Activated CD4-positive, alpha-beta T cell treated with anti-CD3 and anti-CD28 coated beads, Interleukin-2, amount 50 U/mL, for 1 hour (primary cell): ENCODE measurements at regions not wholly inside any gene's neighbourhood (a gene's known extent, or its start where the extent isn't known, plus 50 kb on each side); places are given as distances from the start of the nearest gene placed in this dataset.
"Not testable (repeated sequence)": the region's sequence is repeated elsewhere in the genome, so short reads cannot be mapped to it uniquely, and the experiment has no call there.

Experiments
- DNase-seq: peaks from one replicate; pipeline ENCODE4 v3.0.0-alpha.2; 2020

DNA sequence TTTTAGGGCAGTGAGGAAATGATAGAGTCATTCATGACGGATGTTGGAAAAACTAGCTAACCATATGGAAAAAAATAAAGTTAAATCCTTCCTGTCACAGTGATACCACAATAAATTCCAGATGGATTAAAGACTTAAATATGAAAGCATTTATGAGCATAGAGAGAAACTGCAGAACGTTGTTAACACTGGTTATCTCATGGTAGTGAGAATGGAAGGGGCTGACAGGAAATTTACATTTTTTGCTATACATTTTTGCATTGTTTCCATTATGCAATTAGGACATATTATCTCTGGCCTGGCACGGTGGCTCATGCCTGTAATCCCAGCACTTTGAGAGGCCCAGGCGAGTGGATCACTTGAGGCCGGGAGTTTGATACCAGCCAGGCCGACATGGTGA, 130.5 kb upstream of the VOPP1 start:
- DNase-seq: not testable (repeated sequence)

DNA sequence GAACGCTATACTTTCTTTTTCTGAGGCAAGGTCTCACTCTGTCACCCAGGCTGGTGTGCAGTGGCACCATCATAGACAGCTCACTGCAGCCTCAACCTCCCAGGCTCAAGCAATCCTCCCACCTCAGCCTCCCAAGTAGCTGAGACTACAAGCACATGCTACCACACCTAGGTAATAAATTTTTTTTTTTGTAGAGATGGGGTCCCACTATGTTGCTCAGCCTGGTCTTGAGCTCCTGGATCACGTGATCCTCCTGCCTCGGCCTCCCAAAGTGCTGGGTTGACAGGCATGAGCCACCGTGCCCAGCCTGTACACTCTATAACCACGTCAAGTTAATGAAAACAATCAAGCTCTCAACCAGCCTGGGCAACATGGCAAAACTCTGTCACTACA, 127.1 kb upstream of the VOPP1 start:
- DNase-seq: not testable (repeated sequence)

DNA sequence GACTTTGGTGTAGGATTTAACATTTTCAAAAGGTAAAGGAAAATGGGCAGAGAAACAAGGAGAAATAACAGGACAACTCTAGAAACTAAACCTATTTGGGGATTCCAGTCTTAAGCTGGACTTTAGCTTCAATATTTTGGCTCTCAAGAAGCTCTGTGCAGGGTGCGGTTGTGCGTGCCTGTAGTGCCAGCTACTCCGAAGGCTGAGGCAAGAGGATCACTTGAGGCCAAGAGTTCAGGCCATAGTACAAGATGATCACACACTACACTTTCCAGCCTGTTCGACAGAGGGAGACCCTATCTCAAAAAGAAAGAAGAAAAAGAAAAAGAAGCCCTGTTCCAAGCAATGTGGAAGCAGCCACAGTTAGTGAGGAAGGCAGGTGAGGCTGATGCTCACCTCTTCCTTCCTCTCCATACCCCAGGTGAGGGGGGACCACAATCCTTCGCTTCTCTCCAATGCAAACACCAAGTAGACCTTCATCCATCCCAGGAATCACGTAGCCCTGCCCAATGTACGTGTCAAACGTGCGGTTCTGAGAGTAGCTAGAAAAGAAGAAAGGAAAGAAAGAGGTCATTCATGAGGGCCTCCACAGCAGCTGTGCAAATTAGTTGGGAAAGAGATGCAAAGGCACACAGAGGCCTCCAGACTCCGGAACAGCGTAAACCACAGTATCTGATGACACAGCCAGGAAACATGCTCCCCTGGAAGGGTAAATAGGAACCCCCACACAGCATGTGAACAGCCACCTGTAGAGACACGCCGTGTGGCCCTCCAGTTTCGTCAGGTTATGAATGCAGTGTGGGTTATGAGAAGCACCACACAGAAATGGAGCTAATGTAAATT, 126.5 kb upstream of the VOPP1 start:
- not testable (repeated sequence) for DNase-seq

DNA sequence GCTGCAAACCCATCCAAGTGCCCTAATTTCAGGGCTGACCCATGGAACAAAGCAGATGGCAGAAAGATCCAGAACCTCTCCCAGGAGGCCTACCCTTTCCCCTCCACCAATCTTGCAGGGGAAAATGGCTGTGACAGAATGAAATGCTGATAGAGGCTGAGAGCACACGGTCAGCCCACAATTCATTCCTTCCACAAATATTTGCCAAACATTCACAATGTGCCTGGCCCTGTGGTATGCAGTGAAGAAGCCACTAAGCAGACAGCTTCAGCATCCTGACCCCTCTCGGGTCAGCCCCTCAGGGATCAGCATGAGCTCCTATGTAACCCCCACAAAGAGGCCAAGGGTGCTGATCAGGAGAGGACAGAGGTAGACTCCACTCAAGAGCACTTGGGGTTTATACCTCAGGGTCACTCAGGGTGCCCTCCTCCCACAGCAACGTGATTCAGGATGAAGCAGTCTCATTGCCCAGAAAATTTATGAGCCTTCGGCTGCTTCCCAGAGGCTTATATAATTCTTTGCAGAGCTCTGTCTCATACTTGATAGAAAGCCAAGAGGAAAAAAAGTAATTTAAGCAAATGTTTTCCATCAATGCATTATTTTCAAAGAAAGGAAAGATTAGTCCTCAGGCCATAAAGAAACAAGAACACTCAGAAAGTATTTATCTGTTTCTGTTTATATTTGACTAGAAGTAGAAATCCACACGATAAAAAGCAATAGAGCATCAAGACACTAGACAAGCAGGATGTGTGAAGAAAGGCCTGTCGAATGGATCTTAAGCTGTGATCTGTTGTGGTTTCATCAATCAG, 123.8 kb upstream of the VOPP1 start:
- not testable (repeated sequence) for DNase-seq

DNA sequence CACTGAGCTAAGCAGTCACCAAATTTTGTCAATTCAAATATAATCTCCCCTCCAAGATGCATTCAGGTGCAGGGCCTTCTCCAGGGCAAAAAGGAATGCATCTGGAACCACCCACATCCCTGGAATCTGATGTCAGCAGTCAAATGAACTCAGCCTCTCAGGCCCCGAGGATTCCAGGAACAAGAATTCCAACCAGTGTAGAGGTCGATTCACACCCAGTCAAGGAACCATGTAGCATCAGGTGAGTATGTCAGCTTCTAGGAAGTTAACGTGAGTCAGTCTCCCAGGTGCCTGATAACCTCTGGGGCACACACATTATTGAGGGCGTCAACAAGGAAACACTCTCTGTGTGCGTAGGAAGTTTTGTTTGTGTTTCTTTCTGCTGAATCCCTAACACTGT, 122.2 kb upstream of the VOPP1 start:
- not testable (repeated sequence) for DNase-seq

DNA sequence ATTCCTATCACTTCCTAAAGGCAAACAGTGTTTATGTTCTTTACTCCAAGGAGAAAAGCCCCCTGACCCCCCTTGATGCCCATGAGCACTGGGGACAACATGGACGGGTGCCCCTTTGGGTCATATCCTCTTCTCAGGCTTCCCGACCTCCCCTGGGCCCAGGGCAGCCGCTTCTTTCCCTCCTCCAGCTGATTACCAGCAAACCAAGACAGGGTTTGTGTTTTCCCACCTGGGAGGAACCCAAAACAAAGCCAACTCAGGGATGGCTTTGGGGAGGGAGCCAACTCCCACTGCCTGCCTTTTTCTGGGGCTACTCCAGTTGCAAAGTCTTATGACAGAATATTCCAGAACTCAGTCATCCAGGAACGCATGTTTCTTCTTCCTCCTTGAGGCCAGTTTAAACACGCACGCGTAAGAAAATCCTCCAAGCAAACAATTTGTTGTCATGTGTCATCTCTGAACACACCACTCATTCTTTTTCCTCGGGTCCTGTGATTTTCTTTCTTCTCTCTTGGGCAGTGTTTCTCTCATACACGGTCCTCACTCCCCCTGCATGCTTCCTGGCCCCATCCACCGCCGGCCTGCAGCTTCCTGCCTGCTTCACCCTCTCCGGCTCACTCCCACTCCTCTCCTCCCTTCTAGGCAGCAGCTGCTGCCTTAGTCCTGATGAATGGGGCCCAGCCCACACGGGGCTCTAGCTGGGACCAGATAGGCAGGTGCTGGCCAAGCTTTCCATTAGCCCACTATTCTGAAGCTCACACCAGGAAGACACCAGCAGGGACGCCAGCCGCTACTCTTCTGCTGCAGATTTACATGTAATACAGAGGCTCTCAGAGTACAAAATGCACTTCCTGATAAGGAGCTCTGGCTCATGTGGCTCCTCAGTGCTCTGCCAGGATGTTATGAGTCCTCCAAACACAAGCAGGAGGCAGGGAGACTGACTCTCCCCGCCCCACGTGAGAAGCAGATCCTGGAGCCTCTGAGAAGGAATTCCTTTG, 116.7 kb upstream of the VOPP1 start:
- not testable (repeated sequence) for DNase-seq

DNA sequence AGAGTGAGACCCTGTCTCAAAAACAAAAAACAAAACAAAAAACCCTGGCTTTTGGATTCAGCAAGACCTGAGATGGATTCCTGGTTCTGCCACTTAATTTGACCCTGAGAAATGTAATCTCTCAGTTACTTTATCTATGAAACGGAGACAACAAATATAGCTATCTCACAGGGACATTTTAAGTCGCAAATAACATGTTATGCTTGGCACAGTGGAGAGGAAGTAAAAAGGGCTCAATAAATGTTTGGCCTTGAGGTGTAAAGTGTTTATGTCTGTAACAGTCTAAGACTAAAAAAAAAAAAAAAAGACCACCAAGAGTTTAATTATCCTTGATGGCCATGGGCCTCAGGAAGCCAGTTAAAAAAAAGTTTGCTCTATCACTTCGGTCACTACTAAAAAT, 116.0 kb upstream of the VOPP1 start:
- DNase-seq: not testable (repeated sequence)

DNA sequence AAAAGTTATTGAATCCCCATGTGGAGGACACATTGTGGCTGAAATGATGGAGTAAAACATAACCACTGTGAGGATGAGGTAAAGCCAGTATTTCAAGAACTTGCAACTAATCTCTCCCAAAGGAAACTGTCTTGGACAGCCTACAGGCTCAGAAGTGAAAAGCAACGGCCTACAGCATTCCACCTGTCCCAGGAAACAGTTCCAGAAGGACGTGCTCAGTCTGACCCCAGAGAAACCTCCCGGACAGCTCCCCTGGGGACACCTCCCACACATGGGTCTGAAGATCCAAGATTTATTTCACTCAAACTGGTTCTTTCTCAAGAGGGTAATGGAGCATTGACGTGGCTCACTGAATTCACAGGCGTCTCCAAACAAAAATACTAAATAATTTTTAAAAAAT, 115.0 kb upstream of the VOPP1 start:
- DNase-seq: not testable (repeated sequence)

DNA sequence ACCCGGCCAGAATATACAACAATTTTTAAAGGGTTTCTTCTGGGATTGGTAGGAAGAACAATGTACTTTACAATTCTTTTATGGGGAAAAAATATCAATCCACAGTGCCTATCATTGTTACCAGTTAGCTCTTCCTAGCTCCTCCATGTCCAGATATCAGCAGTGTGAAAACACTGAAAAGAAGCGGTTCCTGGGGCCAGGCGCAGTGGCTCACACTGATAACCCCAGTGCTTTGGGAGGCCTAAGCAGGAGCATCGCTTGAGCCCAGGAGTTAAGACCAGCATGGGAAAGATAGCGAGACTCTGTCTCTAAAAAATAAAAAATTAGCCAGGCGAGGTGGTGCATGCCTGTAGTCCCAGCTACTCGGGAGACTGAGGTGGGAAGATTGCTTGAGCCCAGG, 114.5 kb upstream of the VOPP1 start:
- DNase-seq: not testable (repeated sequence)

DNA sequence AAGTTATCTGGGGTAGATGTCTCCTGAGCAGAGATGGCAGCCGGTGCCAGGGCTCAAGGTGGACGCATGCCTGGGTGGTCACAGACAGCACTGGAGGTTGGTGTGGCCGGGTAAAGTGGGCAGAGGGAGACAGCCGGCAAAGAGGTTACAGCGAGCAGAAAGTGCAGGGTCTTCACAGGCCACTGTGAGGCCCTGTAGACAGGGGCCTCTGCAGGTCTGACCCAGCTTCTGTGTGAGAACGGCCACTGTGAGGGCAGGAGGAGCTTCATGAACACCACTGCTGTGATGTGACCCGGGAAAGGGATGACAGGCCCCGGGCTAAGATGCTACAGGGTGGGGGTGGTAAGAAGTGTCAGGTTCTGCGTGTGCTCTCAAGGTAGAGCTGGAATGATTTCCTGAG, 111.2 kb upstream of the VOPP1 start:
- DNase-seq: not testable (repeated sequence)

DNA sequence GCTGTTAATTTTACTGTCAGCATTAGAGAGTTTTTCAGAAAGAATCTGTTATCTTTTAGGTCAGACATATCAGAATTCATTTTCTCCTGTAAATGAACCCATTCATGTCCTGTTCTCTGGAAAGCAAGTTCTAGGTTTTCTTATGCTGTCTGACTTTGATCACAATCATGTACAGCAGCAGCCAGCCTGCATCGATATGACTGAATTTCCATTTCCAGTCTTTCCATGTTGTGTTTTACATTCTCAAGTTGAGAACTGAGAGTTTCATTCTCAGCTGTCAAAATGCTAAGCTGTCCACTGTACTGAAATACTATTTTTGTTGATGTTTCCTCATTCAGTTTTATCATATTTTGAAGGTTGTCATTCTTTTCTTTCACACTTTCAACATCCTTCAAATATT, 103.3 kb upstream of the VOPP1 start:
- not testable (repeated sequence) for DNase-seq

DNA sequence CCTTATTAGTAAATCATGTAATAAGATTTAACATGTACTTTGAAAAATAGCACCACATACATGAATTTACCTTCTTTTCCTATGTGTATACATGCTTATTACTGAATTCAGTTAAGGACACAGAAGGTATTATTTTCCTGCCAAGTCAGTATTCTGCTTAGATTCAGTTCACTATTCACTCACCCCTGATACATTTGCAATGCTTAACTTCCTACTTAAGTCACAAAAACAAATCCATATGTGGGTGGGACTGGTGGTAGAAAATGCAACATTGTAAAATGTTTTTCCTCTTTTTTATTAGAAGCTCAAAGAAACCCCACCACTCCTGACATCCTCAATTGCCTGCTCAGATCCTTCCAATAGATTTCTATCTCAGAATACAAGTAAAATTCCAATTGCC, 101.2 kb upstream of the VOPP1 start:
- not testable (repeated sequence) for DNase-seq

DNA sequence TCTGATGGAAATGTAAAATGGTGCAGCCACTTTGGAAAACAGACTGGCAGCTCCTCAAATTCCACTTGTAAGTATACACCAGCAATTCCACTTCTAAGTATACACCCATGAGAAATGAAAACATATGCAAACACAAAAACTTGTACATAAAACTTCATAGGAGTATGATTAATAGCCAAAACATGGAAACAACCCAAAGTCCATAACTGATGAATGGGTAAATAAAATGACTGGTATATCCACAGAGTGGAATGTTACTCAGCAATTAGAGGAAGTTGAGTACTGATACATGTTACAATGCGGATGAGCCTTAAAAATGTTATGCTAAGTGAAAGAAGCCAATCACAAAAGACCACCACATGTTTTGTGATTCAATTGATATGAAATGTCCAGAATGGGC, 99.8 kb upstream of the VOPP1 start:
- DNase-seq: not testable (repeated sequence)

DNA sequence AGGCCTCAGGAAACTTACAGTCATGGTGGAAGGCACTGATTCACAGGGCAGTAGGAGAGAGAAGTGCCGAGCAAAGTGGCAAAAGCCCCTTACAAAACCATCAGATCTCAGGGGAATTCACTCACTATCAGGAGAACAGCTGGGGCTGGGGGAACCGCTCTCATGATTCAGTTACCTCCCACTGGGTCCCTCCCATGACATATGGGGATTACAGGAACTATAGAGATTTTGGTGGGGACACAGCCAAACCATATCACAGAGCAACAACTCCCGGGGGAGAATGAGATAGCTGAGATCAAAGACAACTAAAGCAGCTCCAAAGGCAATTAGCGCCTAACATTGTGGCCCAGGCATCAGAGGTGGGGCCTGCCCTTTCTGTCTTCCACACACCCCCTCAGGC, 85.4 kb upstream of the VOPP1 start:
- DNase-seq: no peak

DNA sequence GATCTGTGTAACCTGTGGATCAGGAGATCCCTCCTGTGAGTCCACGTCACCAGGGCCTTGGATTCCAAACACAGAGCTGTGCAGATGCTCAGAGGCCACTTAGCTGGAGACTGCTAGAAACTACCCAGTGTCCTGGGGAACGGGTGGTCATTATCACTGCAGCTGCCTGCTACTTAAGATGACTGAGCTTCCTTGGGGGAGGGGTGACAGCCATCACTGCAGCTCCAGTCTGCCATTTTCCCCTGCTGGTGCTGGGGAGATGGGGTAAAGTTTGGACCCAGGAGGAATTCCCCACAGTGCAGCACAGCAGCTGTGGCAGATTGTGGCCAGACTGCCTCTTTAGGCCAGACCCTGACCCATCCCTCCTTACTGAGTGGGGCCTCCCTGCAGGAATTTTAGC, 78.8 kb upstream of the VOPP1 start:
- DNase-seq: no peak

DNA sequence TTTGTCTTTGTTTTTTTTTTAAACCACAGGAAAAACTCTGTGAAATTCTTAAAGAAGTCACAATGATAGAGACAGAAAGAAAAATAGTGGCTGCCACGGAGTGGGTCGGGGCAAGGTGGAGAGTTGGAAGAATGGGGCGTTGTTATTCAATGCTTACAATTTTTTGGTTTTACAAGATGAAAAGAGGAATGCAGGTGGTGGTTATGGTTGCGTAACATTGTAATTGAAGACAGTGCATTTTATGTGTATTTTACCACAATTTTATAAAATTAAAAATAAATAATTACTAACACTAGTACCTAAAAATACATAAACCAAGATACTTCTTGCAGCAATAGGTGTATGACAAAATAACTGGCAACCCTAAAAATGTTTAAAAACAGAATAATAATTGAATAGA, 76.9 kb upstream of the VOPP1 start:
- DNase-seq: no peak

DNA sequence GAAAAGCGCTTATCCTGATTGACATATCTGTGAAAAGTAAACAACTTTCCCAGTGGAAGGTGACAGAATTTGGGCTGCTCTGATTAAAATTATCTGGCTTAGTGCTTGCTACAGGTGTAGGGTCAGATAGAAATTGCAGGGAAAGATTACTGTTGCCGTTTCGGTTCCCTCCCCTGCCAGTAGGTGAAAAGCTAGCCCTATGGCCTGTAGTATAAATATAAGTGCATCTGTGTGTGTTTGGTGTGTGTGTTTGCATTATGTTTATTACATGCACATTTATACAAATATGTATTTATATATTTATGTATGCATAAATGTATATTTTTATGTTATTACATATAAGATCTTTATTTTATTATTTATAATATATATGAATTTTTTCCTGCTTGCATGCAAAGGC, 72.3 kb upstream of the VOPP1 start:
- no peak for DNase-seq

DNA sequence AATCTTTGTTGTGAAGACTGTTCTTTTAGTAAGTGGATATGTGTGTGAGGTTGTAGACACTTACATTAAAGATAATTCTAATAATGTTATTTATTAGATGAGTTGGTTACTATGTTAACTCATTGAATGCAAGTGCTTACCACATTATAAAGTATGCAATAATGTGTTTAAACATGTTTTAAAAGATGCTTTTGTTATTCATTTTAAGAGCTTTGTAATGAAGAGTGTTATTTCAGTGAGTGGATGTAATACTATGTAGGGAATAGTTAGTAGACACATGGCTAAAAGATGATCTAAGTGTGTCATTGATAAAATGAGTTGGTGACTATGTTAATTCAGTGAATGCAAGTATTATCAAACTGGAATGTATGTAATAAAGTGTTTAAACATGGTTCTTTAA, 70.0 kb upstream of the VOPP1 start:
- no peak for DNase-seq

DNA sequence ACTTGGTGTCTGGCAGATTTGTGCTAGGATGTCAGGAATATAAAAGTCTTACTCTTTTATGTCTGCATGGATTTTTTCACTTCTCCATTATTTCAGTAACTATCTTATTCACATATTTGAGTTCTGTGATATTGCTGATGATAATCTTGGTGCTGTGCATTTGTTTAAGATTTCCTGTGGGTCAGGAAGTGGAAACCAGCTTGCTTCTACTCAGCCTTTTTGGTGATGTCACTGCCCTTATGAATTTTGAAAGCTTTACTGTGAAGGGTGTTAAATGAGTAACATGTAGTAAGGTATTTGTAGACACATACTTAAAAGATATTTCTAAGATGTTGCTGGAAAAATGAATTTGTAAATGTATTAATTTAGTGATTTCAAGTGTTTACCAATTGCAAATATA, 69.5 kb upstream of the VOPP1 start:
- DNase-seq: no peak

DNA sequence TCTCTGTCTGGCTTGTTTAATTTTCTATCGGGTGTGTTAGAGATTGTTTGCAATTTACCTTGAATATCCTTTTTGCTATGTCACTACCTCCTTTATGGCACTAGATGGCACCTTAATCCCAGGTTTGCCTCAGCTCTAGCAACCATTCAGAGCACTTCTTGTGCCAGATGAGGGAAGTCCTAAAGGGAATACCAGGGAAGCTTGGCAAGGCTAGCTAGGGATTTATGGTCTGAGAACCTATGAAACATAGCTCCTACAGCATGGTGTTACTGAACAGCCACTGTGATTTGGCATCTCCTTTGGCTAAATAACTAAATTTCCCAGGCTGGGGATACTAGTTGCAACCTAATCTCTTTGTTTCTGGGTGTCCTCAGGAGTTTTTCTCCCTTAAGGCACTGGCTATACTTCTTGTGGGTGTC, 69.0 kb upstream of the VOPP1 start:
- DNase-seq: peak; percentile 20

DNA sequence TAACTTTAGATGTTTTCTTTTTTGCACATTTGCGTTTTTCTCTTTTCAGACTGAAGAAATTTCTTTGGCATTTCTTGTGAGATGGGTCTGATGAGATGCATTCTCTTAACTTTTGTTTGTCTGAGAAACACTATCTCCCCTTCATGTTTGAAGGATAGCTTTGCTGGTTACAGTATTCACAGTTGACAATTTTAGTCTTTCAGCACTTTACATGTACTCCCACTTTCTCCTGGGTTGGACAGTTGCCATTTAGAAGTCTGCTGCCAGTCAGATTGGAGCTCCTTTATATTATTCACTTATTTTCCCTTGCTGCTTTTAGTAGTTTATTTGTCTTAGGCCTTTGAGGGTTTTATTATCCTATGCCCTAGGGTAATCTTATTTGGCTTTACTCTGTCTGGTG, 67.3 kb upstream of the VOPP1 start:
- no peak for DNase-seq

DNA sequence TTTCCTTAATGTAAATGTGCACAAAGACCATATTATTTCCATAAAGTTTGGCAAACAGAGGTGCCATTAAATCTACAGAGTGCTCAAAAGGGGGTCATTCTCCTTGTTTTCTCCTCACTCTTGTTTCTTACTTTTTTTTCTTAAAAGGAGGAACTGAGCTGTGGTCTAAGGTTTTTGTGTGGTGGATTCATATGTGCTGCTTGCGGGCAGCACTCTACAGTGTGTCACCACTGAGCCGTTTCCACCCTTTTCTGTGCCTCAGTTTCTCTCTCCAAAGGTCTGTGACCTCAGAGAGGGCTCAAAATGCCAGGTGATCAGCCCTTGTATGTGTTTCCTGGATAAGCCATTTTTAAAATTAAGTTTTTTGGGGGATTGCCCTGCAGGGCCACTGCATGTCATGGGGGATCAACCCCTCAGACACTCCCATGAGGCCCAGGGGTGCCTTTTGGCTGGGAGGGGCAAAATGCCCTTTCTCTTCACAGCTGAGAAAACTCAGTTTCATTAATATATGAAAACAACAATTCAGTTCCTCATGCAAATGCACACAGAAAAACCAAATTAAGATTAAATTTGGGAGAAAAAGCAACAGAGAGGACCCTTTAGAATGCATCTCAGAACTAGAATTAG, 56.9 kb upstream of the VOPP1 start:
- no peak for DNase-seq
